Fibroblast of lung (primary cell): ENCODE measurements at regions not wholly inside any gene's neighbourhood (a gene's known extent, or its start where the extent isn't known, plus 50 kb on each side); places are given as distances from the start of the nearest gene placed in this dataset.

Experiments used
- CTCF ChIP-seq, 2 donors: IDR thresholded peaks in 1 of 2; conservative IDR thresholded peaks in 1 of 2; 1 replicate in 1 of 2; 2 replicates in 1 of 2; pipeline ENCODE4 v1.5.1; 2011 to 2012; ENCODE audit warnings: low read length in 2 of 2, control low read depth in 1 of 2, inconsistent platforms in 1 of 2, low read depth in 1 of 2, mild to moderate bottlenecking in 1 of 2
- EZH2 ChIP-seq: IDR thresholded peaks from 2 replicates; pipeline ENCODE4 v1.5.1; 2012; ENCODE audit warnings: low read length, control low read depth, mild to moderate bottlenecking; ENCODE audit errors: missing control alignments

GRCh38 chr3:110679285-110679684 is 392.3 kb upstream of the NECTIN3 start:
- TF ChIP-seq CTCF (conservative IDR thresholded peaks at IDR 0.05 in 1 of 2, IDR thresholded peaks at IDR 0.05 in 1 of 2; ENCODE audit: low read depth in 1 of 2, low read length in 2 of 2) (no peak), EZH2 (no peak)
